NCI-H460 (cell line): ENCODE measurements at regions not wholly inside any gene's neighbourhood (a gene's known extent, or its start where the extent isn't known, plus 50 kb on each side); places are given as distances from the start of the nearest gene placed in this dataset.
"Not testable (repeated sequence)": the region's sequence is repeated elsewhere in the genome, so short reads cannot be mapped to it uniquely, and the experiment has no call there.

ENCODE experiments used
- DNase-seq: peaks from one replicate; pipeline ENCODE4 v3.0.0-alpha.2; 2016; ENCODE audit warnings: low read depth; ENCODE audit errors: extremely low read depth

- no peak for DNase-seq
Observed at GRCh38 chr2:78125042-78125441, 602.9 kb upstream of the LRRTM4 start.

- DNase-seq: no peak
Observed at GRCh38 chr2:78127424-78127823, 605.2 kb upstream of the LRRTM4 start.

GRCh38 chr2:78132391-78133370 is 610.5 kb upstream of the LRRTM4 start:
- no peak for DNase-seq

GRCh38 chr2:78145395-78145996 is 623.3 kb upstream of the LRRTM4 start:
- DNase-seq: no peak

GRCh38 chr2:78145997-78146722 is 624.0 kb upstream of the LRRTM4 start:
- no peak for DNase-seq

- no peak for DNase-seq
Observed at GRCh38 chr2:78147466-78147865, 625.3 kb upstream of the LRRTM4 start.

GRCh38 chr2:78154586-78154985 is 632.4 kb upstream of the LRRTM4 start:
- no peak for DNase-seq

GRCh38 chr2:78162202-78162601 is 640.0 kb upstream of the LRRTM4 start:
- no peak for DNase-seq

GRCh38 chr2:78172157-78172556 is 650.0 kb upstream of the LRRTM4 start:
- DNase-seq: not testable (repeated sequence)

- DNase-seq: no peak
Observed at GRCh38 chr2:78175645-78176044, 653.5 kb upstream of the LRRTM4 start.

GRCh38 chr2:78201064-78201575 is 678.9 kb upstream of the LRRTM4 start:
- DNase-seq: no peak

- DNase-seq: no peak
Observed at GRCh38 chr2:78202366-78202765, 680.2 kb upstream of the LRRTM4 start.

GRCh38 chr2:78202986-78203670 is 681.0 kb upstream of the LRRTM4 start:
- DNase-seq: no peak

GRCh38 chr2:78218066-78218465 is 695.9 kb upstream of the LRRTM4 start:
- no peak for DNase-seq

- DNase-seq: no peak
Observed at GRCh38 chr2:78237704-78238103, 715.5 kb upstream of the LRRTM4 start.

GRCh38 chr2:78245394-78246135 is 723.4 kb upstream of the LRRTM4 start:
- no peak for DNase-seq

- no peak for DNase-seq
Observed at GRCh38 chr2:78251708-78252107, 729.5 kb upstream of the LRRTM4 start.

GRCh38 chr2:78260861-78261260 is 738.7 kb upstream of the LRRTM4 start:
- no peak for DNase-seq

GRCh38 chr2:78261454-78261853 is 739.3 kb upstream of the LRRTM4 start:
- no peak for DNase-seq

GRCh38 chr2:78262089-78262488 is 739.9 kb upstream of the LRRTM4 start:
- DNase-seq: not testable (repeated sequence)
